Kidney glomerular epithelial cell (primary cell): ENCODE measurements at regions not wholly inside any gene's neighbourhood (a gene's known extent, or its start where the extent isn't known, plus 50 kb on each side); places are given as distances from the start of the nearest gene placed in this dataset.
"Not testable (repeated sequence)": the region's sequence is repeated elsewhere in the genome, so short reads cannot be mapped to it uniquely, and the experiment has no call there.

Experiments
- DNase-seq: peaks from one replicate; lab custom pipeline; 2025; lab: John Stamatoyannopoulos, UW

- DNase-seq, result no peak
Measured at GRCh38 chr5:94102849-94103248, 361.4 kb upstream of the POU5F2 start.

GRCh38 chr5:94097384-94097783 lies 356.0 kb upstream of the POU5F2 start:
- DNase-seq, result not testable (repeated sequence)

GRCh38 chr5:94094793-94095441 lies 353.5 kb upstream of the POU5F2 start:
- DNase-seq, result no peak

DNA sequence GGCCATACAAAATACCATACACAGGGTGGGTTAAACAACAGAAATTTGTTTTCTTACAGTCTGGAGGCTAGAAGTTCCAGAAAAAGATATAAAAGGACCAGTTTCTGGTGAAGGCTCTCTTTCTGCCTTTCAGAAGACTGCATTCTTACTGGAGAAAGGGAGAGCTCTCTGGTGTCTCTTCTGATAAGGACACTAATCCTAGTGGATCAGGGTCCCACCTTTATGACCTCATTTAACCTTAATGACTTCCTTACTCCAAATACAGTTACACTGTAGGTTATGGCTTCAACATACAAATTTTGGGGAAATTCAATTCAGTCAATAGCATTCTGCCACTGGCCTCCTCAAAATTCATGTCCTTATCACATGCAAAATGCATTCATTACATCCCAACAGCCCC lies 351.9 kb upstream of the POU5F2 start:
- no peak for DNase-seq

DNA sequence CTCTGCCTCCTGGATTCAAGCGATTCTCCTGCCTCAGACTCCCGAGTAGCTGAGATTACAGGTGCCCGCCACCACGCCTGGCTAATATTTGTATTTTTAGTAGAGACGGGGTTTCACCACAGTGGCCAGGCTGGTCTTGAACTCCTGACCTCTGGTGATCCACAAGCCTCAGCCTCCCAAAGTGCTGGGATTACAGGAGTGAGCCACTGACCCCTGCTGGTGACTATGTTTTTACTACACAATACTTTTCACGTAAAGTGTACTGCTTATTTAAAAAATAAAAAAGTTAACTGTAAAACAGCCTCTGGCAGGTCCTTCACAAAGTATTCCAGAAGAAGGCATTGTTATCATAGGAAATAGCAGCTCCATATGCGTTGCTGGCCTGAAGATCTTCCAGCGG lies 345.2 kb upstream of the POU5F2 start:
- not testable (repeated sequence) for DNase-seq

DNA sequence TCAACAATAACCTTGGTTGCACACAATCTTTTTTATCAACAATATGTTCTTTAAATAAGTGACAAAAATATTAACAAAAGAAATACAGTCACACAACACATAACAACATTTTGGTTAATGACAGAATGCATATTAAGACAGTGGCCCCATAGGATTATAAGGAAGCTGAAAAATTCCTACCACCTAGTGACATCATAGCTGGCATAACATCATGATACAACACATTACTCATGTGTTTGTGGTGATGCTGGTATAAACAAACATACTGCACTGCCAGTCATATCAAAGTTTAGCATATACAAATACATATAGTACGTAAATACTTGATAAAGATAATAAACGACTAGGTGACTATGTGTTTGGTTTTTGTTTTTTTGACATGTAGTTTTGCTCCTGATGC lies 344.8 kb upstream of the POU5F2 start:
- no peak for DNase-seq

- DNase-seq, result no peak
Measured at GRCh38 chr5:94082405-94082804, 341.0 kb upstream of the POU5F2 start.

GRCh38 chr5:94081088-94081487 lies 339.7 kb upstream of the POU5F2 start:
- no peak for DNase-seq

DNA sequence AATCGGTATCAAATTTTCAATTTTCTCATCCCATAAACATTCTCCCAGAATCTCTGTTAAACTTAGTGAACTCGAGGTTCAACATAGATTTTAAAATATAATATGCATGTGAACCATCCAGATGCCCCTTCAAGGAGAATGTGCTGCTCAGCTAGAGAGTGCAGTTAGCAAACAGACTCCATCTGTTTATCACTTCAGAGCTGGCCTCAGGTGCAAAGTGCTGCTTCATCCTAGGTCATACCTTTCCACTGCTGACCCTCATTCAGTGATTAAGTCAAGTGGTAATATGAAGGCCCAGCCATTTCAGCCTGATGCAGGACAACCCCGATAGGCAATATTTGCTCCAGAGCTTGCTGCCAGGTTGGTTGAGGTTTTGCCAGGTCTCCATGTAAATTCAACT lies 339.0 kb upstream of the POU5F2 start:
- DNase-seq, result no peak

DNA sequence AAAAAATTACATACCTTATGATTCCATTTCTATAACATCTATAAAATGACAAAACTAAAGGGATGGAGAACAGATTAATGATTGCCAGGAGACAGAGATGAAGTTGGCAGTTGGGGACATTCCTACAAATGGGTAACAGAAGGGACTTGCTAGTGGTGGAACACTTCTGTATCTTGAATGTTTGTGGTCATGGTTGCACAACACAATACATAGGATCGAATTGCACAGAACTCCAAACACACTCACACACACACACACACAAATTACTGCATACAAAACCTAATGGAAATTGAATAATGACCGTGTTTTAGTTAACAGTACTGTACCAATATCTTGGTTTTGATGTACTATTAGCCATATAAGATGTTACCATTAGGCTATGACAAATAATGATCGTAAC lies 330.7 kb upstream of the POU5F2 start:
- DNase-seq, result no peak

- DNase-seq, result no peak
Measured at GRCh38 chr5:94066437-94067207, 325.2 kb upstream of the POU5F2 start.

- no peak for DNase-seq
Measured at GRCh38 chr5:94064025-94064424, 322.6 kb upstream of the POU5F2 start.

GRCh38 chr5:94057655-94058054 lies 316.3 kb upstream of the POU5F2 start:
- no peak for DNase-seq

GRCh38 chr5:94057217-94057616 lies 315.8 kb upstream of the POU5F2 start:
- DNase-seq, result no peak

DNA sequence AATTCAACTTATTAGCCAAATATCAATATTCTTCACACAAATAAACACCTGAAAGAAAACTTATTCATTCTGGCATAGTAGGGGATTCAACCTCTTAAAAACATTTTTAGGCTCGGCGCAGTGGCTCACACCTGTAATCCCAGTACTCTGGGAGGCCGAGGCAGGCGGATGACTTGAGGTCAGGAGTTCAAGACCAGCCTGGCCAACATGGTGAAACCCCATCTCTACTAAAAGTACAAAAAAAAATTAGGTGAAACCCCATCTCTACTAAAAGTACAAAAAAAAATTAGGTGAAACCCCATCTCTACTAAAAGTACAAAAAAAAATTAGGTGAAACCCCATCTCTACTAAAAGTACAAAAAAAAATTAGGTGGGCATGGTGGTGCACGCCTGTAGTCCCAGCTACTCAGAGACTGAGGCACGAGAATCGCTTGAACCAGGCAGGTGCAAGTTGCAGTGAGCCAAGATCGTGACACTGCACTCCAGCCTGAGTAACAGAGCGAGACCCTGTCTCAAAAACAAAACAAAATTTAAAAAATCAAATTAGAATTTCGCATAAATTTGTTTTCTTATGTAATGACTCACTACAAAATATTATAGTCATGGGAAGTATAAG lies 308.0 kb upstream of the POU5F2 start:
- not testable (repeated sequence) for DNase-seq

GRCh38 chr5:94045839-94046782 lies 304.7 kb upstream of the POU5F2 start:
- no peak for DNase-seq

DNA sequence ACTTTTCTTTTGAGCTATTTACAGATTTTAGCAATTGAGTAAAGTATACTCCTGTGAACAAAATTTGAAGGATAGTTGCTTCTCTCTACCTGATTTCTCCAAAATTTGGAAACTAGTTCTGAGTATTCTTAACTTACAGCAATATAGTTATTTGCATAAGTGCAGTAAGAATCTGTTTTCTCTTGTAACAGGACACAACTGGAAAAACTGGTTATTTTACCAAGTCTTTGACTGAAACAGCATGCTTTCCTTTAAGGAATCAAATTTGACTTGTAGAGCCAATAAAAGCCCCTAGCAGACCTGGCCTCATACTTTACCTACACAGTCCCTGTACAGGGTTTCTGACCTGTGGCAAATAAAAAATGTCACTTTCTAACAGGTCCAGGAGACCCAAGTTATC lies 301.9 kb upstream of the POU5F2 start:
- DNase-seq, result no peak

DNA sequence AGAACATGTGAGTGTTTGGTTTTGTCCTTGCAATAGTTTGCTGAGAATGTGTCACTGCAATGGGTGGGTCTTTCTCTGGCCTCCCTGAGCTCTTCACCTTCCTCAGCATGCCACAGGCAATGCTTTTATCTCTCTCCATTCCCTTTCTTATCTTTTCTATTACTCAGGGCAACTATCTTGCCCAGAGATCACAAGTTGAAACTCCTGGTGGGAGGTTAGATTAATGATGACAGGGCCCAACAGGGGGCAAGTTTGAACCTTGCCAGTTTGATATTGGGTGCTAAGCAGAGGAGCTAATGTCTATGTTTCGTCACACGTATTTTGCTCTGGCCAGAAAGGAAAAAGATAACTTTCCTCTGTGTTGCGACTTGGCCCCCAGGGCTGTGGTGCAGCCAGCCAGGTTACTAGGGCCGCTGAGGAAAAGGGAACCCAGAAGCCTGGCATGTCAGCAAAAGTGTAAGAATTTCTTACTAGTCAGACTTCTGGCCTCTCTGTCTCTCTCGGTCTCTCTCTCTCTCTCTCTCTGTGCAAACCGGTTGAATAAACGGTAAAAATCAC lies 299.3 kb upstream of the POU5F2 start:
- no peak for DNase-seq

GRCh38 chr5:94039101-94039500 lies 297.7 kb upstream of the POU5F2 start:
- no peak for DNase-seq

DNA sequence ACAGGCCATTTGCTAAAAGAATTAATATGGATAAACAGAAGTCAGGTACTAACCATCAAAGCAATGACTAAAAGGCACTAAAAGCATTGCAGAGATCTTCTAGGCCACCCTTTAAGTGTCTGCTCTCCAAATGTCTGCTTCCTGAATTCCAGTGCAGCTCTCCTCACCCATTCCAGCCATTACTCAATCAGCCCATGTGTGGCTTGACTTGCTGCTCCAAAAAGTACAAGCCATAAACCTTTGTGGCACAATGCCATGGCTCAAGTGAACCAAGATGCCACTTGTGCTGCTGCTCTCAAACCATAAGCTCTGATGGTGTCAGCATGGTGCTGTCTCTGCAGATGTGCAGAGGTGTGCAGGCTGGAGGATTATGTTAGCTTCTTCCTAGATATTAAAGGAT lies 290.2 kb upstream of the POU5F2 start:
- DNase-seq, result no peak

GRCh38 chr5:94028001-94028400 lies 286.6 kb upstream of the POU5F2 start:
- DNase-seq, result peak; percentile 27

GRCh38 chr5:94027145-94027544 lies 285.7 kb upstream of the POU5F2 start:
- DNase-seq, result no peak
